DMS 273 treated with DMSO at 0.1 percent for 48 hours (cell line): ENCODE measurements at regions not wholly inside any gene's neighbourhood (a gene's known extent, or its start where the extent isn't known, plus 50 kb on each side); places are given as distances from the start of the nearest gene placed in this dataset.

Experiments
- DNase-seq: peaks from one replicate; lab custom pipeline; 2025; lab: John Stamatoyannopoulos, UW

DNA sequence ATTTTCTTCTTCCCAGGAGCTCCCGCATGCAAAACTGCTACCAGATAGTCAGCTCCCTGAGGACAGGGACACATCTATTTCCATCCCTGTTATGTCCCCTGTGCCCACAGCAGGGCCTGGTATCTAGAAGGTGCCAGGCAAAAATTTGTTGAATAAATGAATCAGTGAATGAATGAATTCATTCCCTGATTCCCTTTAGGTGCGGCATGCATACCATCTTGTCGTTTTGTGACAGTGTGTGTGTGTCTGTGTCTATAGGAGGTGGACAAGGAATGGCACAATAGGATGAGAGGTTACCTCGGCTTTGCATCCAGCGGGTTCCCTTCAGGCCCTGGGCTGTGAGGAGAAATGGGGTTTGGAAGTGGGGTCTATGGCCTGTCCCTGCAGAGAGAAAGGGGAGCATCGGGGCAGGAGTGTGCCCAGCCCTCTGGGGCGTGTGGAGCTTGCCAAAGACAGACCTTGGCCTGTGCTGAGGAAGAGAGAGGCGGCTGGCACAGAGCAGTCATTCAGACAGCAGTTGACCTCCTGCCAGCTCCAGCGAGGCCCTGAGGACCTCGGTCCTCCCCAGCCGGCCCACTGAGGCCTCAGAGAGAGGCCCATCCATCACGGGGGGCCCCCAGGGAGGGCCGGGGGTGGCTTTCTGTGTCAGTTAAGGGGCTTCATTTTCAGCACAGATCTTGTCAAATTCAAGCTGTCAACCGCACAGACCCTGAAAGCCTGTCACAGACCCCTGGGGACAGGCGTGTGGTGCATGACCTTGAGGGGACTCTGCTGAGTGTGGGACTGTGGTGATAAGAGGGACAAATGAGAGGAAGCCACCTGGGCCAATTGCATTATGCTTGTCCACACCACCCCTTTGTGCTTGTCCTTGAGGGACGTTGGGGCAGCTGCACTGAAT lies 125.9 kb upstream of the CXCR4 start:
- no peak for DNase-seq

DNA sequence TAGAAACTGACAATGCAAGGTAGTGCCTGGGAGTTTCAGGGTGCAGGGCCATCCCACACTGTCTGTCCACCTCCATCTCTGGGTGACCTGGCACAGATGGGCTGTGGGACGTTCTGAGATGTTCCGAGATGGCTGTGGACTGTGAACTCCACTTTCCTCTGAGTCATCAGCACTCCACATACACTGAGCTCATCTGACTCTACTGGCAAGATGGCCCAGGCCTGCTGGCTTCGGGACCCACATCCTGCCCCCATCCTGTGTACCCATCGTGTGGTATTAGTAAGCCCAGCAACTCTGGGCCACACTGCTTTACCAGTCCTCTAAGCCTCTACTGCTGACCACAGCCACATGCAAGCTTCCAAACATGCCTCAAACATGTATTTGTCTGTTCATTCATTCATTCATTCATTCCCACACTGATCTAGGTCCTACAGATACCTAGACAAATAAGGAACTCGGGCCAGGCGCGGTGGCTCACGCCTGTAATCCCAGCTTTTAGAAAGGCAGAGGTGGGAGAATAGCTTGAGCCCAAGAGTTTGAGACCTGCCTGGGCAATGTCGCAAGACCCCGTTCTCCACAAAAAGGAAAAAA lies 124.8 kb upstream of the CXCR4 start:
- DNase-seq, result no peak

DNA sequence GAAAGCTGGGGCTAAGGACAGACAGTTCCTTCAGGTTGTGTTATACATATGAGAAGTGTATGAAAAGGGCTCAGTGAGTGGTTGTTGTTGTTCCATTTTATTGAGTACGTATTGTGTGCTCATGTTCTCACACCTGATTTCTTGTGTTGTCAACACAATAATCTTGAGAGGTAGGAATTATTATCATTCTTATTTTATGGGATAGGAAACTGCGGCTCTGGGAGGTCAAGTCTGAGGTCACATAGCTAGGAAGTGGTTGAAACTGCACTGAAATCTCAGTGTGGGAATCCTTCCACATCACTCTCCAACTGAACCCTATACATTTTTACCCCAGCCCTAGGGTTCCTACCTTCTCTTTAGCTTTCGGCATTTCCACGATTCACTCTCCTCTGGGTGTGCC lies 124.2 kb upstream of the CXCR4 start:
- no peak for DNase-seq

DNA sequence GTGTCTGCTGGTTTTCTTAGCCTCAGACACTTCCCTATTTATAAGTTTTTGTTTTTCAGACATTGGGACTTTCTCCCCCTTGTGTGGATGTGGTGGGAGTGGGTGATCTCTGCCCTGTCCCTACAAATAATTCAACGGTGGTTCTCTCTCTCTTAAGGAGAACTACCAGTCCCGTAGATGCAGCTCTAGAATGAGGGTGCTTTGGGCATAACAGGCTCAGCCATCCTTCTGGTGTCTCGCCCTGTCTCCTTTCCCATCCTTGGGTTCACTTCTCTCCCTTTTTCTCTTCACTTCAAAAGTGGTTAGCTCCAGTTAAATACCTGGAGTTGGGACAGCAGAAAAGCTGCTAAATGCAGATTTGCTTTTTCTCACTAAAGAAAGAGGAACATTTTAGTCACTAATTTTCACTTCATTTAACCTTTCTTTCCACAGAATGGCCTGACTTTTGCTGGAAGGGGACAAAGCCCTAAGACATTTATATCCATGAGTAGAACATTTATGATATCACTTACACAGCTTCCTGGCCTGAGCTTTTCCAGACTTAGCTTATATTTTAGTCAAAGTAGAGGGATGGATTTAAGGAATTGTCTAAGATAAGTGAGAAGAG lies 121.2 kb upstream of the CXCR4 start:
- DNase-seq, result no peak

DNA sequence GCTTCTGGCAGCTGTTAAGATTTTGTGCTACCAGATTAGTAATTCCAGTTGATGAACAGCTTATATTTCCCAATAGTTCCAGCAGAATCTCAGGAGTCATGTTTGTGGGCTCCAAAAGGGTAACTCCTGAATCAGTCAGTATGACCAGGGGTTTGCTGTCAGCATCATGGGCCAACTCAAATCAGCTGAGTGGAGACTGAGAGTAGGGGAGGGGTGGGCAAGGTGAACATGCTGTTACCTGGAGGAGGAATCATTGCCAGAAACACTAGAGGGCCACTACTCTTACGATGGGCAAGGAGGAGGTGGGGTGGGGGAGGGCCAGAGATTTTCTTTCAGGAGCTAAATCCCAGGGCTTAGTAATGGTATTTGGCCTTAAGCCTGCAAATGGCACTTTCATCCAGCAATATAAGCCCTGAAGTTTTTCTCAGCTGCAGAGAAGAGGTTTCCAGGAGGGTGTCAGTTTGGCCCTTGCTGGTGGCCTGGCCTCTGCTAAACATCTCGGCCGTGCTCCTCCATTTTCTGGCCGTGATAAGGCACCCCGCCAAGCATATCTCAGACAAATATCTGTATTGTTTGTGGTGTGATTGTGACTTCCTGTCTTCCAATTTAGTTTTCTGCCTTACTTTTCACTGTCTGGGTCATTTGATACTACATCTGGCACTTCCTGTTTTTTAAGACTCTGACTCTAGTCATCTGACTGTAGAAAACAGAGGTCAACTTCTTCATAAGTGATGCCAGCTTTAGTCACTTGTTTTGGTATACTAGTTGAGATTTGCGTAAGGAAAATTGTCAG lies 120.5 kb upstream of the CXCR4 start:
- DNase-seq, result no peak

DNA sequence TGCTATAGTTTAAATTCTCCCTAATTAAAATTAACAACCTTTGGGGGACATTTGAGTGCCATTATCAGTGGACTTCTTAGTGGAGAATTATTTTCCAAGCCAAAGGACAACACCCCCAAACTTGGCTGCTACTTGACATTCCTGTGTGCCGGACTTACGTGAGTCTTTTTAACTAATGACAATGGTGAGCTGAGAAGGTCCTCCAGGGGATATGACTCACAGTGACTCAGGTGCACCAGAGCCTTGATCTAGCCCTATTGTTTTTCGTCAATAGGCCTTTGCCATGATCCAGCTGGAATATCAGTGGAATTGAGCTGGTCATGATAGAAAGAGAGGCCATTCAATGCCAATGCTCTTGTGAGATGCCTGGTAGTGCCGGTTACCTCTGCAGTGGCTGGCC lies 118.1 kb upstream of the CXCR4 start:
- DNase-seq, result no peak

DNA sequence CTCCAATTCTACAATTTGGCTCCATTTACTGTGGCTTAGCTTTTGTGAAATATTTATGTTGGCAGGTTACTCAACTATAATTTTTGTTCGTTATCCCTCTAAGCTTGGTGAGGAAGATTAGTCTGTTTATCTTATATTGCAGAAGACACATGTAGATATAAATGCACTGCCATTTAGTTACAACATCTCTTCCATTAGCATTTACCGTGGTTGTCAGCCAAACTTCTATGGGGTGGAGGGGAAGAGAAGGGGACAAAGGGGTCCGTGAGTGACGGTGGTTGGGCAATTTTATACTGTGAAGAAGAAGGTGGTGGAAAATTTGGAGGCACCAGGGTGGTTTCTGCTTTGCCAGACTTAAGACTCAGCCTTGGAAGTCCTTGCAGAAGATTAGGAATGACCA lies 117.6 kb upstream of the CXCR4 start:
- no peak for DNase-seq

DNA sequence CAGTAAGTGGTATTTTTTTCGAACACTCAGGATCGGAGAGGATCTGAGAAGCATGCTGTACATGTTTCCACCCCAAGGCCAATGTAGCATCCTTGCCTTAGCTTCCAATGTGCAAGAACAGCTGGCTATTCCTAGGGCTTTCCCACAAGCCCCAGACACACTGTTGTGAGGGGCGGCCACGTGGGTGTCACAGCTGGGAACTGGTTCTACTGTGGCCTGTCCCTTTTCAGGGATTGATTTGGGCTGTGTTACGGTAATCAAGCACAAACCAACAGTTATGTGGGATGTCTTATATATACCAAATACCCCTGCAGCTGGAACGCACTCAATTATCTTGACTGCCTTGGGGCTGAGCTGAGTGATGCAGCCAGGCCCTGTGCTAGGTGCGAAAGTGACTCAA lies 116.3 kb upstream of the CXCR4 start:
- DNase-seq, result no peak

DNA sequence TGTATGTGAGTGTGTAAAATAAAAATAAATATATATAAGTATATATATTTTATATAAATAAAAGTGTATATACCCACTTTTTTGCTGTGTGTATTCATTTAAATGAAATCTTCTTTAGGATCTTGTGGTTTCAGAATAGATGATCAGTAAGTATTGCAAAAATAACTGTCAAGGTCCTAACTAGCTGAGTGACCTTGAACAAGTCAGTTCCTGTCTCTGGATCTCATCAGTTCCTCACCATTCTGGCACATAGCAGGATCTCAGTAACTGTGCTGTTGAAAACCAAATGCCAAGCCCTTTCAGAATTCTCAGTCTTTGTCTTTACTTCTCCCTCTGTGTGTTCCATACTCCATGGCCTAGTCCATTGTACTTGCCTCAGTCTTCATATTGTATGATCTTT lies 115.3 kb upstream of the CXCR4 start:
- DNase-seq, result no peak

DNA sequence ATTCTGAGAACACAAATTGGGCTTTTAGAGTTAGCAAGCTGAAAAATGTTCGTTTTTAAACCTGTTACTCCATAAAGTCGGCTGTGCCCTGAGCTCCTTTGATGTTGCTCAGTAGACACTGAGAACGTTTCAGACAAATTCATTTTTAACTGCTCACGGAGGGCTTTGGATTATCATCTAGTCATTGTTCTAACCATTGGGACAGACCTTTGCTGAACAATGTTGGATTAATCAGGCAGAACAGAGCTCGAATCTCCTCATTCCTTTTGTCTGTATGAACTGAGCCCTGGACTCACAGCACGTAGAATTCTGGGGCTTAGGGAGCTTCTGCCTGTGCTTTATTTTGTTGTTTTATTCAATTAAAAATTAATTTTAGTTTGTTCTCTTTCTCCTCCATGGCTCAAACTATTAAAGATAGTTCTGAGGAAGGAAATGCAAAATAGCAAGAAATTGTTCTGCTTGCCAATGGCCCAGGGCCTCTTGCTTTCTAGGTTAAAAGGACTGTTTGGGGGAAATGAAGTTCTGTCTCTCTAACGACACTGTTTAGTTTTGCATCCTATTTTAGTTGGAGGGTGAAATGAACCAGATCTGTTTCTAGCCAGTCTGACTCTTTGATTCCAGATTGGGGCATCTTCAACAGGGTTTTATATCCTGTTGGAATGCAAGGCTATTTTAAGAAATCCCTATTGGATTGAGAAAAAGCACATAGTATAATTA lies 114.7 kb upstream of the CXCR4 start:
- DNase-seq, result no peak

DNA sequence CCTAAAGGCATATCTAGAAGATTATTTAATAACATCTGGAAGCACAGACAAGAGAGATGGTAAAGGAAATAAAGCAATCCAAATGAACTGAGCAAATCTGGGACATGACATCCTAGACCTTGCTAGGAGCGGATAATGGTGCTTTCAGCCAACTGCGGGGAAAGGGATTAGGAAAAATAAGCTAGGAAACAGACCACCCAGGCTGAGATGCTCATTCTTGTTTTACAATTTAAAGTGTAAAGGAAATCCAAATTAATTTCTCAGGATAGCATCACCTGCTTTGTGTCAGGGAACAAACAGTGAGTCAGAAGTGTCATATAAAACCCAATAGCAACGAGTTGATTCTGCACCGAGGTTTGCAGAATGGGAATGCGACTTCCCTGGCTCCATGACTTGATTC lies 112.5 kb upstream of the CXCR4 start:
- DNase-seq, result no peak

DNA sequence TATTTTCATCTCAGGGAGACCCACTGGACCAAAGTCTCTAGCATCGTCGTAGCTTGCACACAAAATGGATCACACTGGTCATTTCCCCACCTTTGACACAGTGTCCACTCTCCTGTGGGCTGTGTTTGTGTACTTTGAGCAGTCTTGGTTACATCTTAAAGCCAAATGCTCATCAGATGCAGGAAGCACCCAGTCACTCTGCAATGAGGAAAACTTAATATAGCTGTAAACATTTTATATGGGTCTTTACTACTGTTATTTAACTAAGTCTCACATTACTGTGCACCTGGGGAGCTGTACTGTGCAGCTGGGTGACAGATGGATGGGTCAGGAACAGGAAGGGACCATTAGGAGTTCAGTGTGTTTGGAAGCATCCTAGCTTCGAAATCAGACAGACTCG lies 109.0 kb upstream of the CXCR4 start:
- DNase-seq, result no peak

DNA sequence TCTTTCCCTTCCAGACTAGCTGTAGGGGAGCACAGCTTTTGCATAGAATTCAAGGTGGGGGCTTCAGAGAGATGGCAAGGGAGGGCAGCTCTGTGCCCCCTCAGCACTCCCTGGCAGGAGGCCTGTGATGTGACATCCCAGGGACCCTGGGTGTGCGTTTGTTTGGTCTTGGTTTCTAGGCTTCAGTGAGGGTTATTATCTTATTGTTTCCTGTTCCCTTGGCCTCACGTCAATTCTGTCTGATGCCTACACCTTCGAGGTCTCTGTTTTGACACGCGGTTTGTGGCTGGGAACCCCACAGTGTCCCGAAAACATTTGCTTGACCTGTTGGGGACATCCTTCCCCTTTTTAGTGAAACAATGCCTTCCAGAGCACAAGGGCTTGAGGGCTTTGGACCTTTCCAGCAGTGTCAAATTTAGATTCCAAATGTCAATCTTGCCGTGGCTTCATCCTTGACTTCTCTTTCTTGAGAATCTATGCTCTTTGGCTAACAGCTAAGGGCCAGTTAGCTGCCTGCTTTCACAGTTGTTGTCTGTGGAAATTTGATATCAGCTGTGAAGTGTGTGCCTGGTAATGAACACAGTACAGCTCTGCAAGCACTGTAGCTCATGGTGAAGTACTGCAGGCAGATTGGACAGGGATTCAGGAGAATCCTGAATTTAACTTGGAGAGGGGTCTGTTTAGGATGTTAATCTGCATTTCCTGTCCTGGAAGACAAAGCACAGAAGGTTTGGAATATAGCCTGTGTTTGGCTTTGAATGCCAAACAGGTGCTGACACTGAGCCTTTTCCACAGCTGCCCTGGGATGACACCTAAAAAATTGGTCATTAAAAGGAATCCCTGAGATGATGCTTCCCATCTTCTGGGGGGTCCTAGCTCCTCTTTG lies 108.2 kb upstream of the CXCR4 start:
- DNase-seq, result no peak

DNA sequence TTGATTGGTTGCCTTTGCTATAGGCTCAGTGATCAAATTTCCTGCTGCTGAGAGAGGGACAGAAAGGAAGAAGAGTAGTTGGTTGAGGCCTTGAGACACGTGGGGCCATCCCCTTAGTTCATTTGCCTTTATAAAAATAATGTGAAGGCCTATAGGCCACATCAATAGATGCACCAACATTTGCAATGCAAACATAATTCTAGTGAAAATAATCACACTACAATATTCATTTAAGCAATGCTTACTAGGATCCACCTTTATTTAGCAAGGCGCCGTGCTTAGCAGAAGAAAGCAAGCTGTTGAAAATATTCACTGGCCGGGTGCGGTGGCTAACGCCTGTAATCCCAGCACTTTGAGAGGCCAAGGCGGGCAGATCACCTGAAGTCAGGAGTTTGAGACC lies 105.3 kb upstream of the CXCR4 start:
- DNase-seq, result no peak

DNA sequence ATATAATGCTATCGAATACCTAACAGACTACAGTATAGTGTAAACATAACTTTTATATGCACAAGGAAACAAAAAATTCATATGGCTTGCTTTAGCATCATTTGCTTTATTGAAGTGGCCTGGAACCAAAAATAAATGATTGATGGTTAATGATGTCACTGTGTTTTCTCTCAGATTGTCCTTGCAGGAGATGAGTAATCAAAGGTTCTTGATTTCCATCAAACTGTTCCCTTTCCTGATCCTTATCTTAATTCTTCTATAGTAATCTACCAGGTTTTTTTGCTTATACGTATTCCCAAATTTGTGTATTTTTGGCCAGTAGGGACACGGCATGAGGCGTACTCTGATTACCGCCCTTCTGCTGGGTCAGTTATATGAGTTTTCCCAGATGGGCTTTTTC lies 104.9 kb upstream of the CXCR4 start:
- no peak for DNase-seq

DNA sequence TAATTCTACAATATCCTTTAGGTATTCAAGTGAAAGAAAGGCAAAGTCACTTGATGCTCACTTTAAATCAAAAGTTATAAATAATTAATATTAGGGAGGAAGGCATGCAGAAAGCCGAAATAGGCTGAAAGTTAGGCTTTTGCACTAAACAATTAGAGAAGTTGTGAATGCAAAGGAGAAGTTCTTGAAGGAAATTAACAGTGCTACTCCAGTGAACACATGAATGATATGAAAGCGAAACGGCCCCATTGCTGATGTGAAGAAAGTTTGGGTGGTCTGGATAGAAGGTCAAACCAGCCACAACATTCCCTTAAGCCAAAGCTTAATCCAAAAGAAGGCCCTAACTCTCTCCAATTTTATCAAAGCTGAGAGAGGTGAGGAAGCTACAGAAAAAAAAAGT lies 103.1 kb upstream of the CXCR4 start:
- DNase-seq, result no peak

DNA sequence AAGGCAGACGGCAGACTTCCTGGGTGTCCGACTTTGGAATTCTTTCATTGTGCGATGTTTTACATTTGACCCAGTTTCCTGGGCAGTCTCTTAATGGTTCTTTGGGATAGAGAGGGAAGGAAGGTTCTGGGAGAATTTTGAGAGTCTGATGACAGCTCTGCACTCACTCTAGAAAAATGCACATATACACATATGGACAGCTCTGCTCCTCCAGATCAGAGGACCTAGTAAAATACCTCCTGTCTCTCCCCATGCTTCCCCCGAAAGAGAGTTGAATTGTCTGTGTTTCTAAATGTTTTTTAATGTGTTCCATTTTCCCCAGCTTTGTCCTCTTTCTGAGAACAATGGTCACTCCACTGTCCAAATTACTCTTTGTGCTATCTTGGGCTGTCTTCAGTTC lies 102.0 kb upstream of the CXCR4 start:
- no peak for DNase-seq

DNA sequence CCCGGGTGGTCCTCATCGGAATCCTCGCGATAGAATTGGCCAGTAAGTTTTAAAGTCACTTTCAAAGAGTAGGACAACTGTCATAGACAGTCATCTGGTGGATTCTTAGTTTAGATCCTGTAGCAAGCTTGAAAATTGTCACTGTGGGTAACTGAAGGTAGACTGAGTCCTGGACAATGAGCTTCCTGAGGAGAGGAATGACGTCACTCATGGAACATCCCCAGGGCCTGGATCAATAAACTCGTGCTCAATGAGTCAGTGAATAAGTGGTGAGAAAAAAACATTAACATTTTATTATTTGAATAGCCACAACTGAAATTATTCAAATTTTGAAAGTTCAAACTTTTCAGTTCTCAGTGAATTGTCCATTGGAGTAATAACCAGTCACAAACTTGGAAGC lies 101.4 kb upstream of the CXCR4 start:
- DNase-seq, result no peak

DNA sequence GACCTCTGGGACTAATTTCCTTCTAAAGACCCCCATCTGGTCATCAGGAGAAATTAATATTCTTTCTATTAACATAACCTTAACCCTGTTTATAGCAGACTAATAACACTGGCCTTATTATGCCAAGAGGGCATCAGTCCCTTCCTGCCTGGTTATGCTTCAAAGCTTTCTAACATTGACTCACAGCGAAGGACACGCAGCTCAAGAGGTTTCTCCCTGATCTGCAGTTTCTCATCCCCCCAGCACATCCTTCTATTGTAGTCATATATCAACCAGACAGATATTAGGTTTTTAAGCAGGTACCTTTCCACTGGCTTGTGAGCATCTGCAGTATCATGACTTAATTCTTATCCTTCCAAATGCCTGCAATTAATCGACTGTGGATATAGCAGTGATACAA lies 100.0 kb upstream of the CXCR4 start:
- DNase-seq, result no peak

DNA sequence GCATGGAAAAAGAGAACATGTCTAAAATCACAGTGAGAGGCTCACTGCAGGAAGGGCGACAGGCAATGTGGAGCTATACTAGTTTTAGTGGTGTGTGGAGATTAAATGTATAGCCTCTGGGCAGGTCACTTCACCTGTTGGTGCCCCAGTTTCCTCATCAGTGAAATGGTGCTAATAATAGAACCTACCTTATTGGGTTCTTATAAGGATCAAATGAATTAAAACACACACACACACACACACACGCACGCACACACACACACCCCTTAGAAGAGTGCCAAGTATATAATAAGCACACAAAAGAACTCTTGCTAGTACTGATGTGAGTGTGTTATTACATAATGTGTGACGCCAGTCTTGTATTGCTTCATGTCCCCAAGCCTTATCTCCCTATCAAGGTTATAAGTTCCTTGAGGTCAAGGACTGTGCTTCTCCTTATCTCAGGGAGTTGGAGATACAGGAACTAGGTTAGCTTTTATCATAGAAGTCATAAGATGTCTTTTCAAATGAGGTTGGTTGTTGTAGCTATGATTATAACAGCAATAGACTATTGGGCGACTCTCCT lies 98.0 kb upstream of the CXCR4 start:
- DNase-seq, result no peak

DNA sequence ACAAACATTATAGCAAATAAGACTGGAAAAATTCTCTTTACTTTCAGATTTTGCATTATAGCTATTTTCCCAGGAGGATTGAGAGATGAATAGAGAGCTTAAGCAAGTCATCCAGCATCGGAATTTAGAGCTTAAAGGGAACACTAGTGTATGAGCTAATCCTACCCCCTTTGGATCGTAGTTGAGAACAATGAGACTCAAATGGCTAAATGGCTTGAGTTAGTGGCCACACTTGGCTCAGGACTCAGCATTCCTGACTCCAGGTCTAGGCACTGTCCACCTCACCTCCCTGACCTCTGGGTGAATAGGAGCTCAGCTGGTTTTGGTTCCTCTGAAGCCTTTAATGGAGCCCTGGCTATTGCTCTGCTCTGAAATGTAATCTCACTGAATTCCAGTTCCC lies 97.5 kb upstream of the CXCR4 start:
- DNase-seq, result no peak
